ENCODE measurements at regions not wholly inside any gene's neighbourhood (a gene's known extent, or its start where the extent isn't known, plus 50 kb on each side); places are given as distances from the start of the nearest gene placed in this dataset.
"Not testable (repeated sequence)": the region's sequence is repeated elsewhere in the genome, so short reads cannot be mapped to it uniquely, and the experiment has no call there.

DNA sequence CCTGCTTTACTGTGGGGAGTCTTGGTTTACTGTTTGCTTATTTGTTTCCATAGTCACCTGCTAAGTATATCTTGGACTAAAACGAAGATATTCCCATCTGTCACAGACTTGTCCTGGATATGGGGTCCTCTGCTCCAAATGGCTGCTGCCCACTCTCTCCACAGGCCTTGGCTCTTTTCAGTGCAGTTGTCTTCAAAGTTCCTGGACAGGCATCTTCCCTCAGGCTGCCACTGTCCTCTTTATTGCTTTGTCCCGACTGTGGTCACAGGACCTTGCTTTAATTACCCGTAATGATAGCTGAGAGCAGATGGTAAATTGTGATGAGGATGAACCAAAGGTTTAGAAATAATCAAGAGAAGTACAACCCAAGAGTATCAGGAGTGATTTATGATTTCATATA is 713.9 kb upstream of the CCDC179 start:
- no peaks in the 10 kb centered on the region for H3K36me3 ChIP-seq (ENCODE audit: insufficient read depth)
- no peaks in the 10 kb centered on the region for H3K4me1 ChIP-seq (ENCODE audit: insufficient read depth)
- no peak for DNase-seq (ENCODE audit: extremely low spot score)
- no peak overlapping the region for H3K4me3 ChIP-seq (ENCODE audit: low read depth, low read length)
- 59% methylated on average over 3 of the region's 3 CpGs for WGBS
- no peak overlapping the region for H3K27ac ChIP-seq (ENCODE audit: low read depth)

DNA sequence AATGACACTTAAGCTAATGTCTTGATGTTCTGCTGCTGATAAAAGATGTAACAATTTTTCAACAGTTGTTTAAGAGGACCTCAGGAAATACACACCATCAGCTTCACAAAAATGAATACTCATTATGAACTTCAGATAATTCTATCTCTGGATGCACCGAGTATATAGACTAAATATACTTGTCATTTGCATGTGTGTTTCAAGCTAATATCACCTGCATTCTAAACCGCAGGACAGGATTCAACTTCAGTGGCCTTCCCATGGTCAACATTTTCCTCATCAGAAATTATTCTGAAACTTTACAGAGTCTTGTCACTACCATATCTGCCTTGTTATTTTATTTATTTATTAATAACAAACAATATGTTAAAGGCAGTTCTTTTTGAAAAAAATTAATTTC is 717.0 kb upstream of the CCDC179 start:
- H3K27ac ChIP-seq (ENCODE audit: low read depth) = no peak overlapping the region
- H3K4me1 ChIP-seq (ENCODE audit: insufficient read depth) = no peaks in the 10 kb centered on the region
- 92% methylated on average over 2 of the region's 2 CpGs for WGBS
- no peak overlapping the region for H3K4me3 ChIP-seq (ENCODE audit: low read depth, low read length)
- no peaks in the 10 kb centered on the region for H3K36me3 ChIP-seq (ENCODE audit: insufficient read depth)
- no peak for DNase-seq (ENCODE audit: extremely low spot score)

DNA sequence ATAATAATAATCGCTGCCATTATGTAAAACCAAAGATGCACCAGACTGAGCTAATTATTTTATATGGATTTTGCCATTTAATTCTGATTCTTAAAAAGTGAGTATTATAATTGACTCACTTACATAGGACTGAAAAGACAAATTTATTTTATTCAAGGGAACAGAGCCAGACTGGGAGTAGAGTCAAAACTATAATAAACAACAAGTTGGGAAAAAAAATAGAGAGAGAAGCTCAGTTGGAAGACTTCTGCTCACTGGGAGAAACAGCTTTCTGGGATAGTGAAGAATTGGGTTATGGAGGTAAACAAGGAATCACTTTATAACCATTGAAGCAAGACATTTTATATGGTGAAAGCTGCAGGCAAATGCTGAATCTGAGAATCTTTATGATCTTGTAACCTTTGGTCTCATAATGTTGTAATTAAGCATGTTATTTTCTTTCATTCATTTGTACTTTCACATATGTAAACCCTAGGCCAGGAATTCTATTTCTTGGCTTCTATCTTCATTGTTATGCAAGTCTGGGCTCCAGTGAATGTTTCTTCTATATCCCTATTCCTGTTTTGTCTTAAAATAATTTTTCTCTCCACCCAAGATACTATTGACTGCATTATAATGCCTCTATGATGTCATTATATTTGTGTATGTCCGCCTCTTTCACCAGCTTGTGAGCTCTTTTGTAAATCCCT is 725.3 kb upstream of the CCDC179 start:
- Histone ChIP-seq H3K4me1 (ENCODE audit: insufficient read depth) (no peaks in the 10 kb centered on the region), H3K4me3 (ENCODE audit: low read depth, low read length) (no peak overlapping the region), H3K27ac (ENCODE audit: low read depth) (no peak overlapping the region), H3K36me3 (ENCODE audit: insufficient read depth) (no peaks in the 10 kb centered on the region)
- 58% methylated on average over 2 of the region's 2 CpGs for WGBS
- DNase-seq (ENCODE audit: extremely low spot score) = no peak

DNA sequence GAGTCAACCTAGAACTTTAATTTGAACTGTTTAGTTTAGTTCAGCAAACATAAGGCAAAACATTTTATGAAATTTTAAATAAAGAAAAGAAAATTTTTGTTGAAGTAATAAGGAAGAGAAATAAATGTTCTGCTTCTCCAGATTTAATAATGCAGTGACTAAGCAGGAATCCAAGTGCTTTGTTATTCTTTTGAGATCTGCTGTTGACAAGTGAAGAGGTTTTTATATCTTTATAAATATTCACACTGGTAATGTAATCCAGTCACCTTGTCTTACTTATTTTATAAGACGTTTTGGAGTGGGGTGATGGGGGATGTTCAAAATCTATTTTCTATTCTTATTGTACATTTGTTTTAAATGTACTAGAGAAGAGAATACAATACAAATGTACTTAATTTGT is 725.9 kb upstream of the CCDC179 start:
- 10% methylated on average over 1 of the region's 1 CpG for WGBS
- no peak for DNase-seq (ENCODE audit: extremely low spot score)
- no peaks in the 10 kb centered on the region for H3K4me1 ChIP-seq (ENCODE audit: insufficient read depth)
- H3K36me3 ChIP-seq (ENCODE audit: insufficient read depth) = no peaks in the 10 kb centered on the region
- H3K27ac ChIP-seq (ENCODE audit: low read depth) = no peak overlapping the region
- H3K4me3 ChIP-seq (ENCODE audit: low read depth, low read length) = no peak overlapping the region

DNA sequence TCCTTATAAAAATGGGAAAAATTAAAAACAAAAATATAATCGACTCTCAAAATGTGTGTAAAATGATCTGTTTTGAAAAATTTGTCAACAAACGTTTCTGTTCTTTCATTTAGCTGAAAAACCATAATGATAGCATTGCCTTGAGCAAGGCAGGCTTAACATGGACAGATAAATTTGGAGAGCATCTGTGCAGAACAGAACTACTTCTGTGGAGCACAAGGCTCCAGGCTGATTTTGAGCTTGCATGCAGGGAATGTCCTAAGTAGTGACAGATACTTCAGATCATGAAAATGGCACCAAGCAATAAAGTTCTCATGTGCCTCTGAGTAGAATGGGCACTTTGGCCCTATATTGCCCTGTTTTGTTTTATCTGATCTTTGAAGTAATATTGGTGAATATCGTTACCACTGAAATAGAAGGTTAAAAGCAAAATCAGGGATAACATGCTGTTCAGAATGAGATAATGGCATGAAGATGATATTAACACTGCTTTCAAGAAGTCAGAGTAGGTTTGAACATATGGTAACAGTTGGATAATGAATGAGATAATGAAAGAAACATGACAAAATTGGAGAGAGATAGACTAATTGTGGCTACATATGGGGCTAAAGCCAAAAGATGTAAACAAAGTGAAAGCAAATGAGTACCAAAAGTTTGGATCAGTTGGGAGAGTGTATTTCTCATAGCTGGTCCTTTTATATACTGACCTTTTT is 730.5 kb upstream of the CCDC179 start:
- whole genome bisulfite sequencing = 67% methylated on average over 3 of the region's 3 CpGs
- Histone ChIP-seq H3K27ac (ENCODE audit: low read depth) (no peak overlapping the region), H3K36me3 (ENCODE audit: insufficient read depth) (no peaks in the 10 kb centered on the region), H3K4me3 (ENCODE audit: low read depth, low read length) (no peak overlapping the region), H3K4me1 (ENCODE audit: insufficient read depth) (no peaks in the 10 kb centered on the region)
- no peak for DNase-seq (ENCODE audit: extremely low spot score)

DNA sequence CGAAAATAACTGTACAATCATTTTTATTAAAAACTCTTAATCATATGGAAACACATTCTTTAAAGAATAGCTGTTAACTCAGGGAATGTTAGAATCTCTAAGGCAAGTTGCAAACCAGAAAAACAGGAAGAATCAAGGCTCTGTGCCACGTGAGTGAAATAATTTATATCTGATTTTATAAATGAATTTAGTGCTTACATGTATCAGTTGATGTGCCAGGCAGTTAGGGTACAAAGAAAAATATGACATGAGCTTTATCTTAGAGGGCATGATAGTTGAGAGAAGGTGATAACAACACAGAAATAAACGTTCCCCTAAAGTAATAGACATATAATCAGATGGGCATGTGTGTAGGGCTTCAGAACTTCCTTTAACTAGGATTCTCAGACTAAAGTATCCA is 734.5 kb upstream of the CCDC179 start:
- no peaks in the 10 kb centered on the region for H3K36me3 ChIP-seq (ENCODE audit: insufficient read depth)
- no peak for DNase-seq (ENCODE audit: extremely low spot score)
- H3K4me1 ChIP-seq (ENCODE audit: insufficient read depth) = no peaks in the 10 kb centered on the region
- H3K4me3 ChIP-seq (ENCODE audit: low read depth, low read length) = no peak overlapping the region
- H3K27ac ChIP-seq (ENCODE audit: low read depth) = no peak overlapping the region
- 31% methylated on average over 3 of the region's 3 CpGs for WGBS

DNA sequence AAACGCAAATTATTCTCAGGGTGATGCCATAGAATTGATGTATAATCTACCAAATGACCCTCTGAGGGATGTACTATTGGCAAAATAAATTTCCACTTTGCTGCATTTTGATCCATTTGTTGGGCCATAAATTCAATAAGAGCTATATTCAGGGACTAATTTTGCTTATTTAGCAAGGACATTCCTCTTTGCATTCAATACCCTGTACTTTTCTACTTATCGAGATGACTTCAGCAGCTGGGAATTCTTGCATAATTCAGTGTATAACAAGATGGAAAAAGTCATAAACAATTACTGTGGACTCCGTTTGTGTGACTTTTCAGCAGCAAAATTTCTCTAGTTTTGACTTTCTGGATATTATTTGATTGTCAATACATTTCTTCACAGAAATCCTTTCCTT is 744.7 kb upstream of the CCDC179 start:
- no peak overlapping the region for H3K4me3 ChIP-seq (ENCODE audit: low read depth, low read length)
- H3K4me1 ChIP-seq (ENCODE audit: insufficient read depth) = no peaks in the 10 kb centered on the region
- WGBS = 68% methylated on average over 3 of the region's 3 CpGs
- no peak for DNase-seq (ENCODE audit: extremely low spot score)
- no peak overlapping the region for H3K27ac ChIP-seq (ENCODE audit: low read depth)
- H3K36me3 ChIP-seq (ENCODE audit: insufficient read depth) = no peaks in the 10 kb centered on the region

DNA sequence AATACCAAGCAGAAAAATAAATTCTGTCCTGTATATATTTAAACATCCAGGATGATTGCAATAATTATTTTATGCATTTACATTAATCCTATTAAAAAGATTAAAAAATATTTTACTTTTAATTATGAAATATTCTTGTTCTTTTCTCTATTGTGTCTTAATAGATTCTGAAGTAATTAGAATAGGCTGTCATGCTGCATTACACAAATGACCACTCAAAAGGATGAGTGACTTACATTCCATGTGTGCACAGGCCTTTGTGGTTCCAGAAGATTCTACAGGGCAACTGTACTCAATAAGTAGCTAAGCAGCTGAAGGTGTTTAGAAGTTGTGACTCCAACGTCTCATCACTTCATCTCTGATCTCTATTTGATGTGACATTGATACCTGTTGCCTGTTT is 745.9 kb upstream of the CCDC179 start:
- H3K27ac ChIP-seq (ENCODE audit: low read depth) = no peak overlapping the region
- no peaks in the 10 kb centered on the region for H3K36me3 ChIP-seq (ENCODE audit: insufficient read depth)
- DNase-seq (ENCODE audit: extremely low spot score) = no peak
- H3K4me1 ChIP-seq (ENCODE audit: insufficient read depth) = no peaks in the 10 kb centered on the region
- 83% methylated on average over 1 of the region's 1 CpG for WGBS
- H3K4me3 ChIP-seq (ENCODE audit: low read depth, low read length) = no peak overlapping the region

DNA sequence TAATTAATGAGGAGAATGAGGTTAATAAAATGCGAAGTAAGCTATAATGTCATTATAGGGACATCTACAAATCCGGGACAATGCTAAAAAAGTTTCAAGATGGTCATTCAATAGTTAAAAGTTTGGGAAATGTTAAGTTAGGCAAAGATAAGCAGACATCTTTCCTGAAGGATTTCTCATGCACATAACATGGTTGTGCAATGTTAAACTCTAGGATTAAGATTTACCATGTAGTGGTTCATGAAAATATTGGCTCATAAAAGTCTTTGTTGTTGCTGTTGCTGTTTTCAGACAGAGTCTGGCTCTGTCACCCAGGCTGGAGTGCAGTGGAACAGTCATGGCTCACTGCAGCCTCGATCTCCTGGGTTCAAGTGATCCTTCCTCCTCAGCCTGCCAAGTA is 751.5 kb upstream of the CCDC179 start:
- Histone ChIP-seq H3K4me1 (ENCODE audit: insufficient read depth) (no peaks in the 10 kb centered on the region), H3K4me3 (ENCODE audit: low read depth, low read length) (no peak overlapping the region), H3K27ac (ENCODE audit: low read depth) (no peak overlapping the region), H3K36me3 (ENCODE audit: insufficient read depth) (no peaks in the 10 kb centered on the region)
- DNase-seq (ENCODE audit: extremely low spot score) = no peak
- 82% methylated on average over 3 of the region's 3 CpGs for WGBS

DNA sequence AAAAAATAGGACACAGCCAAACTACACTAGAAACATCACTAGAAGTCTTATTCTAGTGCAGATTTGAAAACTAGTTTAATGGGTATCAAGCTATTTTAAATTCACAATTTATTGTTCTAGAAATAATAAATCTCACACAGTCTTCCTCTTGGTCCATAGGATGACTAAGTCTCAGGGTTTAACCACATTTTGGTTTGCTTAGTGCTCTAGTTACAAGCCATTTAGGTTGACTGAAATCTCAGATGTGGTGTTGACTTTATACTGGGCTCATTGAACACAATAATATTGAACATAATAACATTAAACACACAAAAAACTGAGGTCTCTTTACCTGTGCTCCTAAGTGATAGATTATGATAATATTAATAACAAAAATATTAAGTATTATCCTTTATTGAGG is 760.3 kb upstream of the CCDC179 start:
- Histone ChIP-seq H3K4me3 (ENCODE audit: low read depth, low read length) (no peak overlapping the region), H3K4me1 (ENCODE audit: insufficient read depth) (no peaks in the 10 kb centered on the region), H3K27ac (ENCODE audit: low read depth) (no peak overlapping the region), H3K36me3 (ENCODE audit: insufficient read depth) (no peaks in the 10 kb centered on the region)
- DNase-seq (ENCODE audit: extremely low spot score) = no peak

DNA sequence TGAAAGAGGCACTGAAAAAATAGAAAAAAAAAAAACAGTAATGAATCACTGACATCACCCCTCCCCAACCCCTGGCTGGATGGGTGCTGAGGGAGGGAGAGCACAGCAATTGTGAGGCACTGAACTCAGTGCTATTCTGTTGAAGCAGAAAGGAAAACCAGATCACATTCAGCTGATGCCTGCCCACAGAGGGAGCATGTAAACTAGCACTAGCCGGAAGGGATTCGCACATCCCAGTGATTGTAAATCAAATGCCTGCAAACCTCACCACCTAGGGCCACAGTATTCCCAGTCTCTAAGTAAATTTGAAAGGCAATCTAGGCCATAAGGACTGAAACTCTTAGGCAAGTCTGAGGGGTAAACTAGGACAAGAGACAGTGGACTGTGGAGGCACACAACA is 772.0 kb upstream of the CCDC179 start:
- 63% methylated on average over 2 of the region's 2 CpGs for WGBS
- Histone ChIP-seq H3K36me3 (ENCODE audit: insufficient read depth) (no peaks in the 10 kb centered on the region), H3K27ac (ENCODE audit: low read depth) (no peak overlapping the region), H3K4me1 (ENCODE audit: insufficient read depth) (no peaks in the 10 kb centered on the region), H3K4me3 (ENCODE audit: low read depth, low read length) (no peak overlapping the region)
- DNase-seq (ENCODE audit: extremely low spot score) = no peak

DNA sequence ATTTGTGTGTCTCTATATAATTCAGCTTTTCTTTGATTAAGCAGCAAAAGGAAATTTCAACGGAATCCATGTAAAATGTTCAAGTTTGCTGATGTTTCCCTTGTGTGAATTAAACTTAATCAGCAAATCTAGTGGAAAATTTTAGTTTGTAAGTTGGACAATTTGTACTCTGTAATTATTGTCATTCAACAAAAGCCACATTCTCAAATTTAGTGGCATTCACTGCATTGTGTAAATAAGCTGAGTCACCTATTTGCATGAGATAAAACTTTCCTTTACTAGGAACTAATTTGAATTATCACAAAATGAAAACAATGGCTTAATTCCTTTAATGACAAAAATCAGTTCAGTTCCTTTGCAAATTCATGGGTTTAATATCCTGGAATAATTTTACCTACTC is 784.2 kb upstream of the CCDC179 start:
- H3K4me1 ChIP-seq (ENCODE audit: insufficient read depth) = no peaks in the 10 kb centered on the region
- no peak overlapping the region for H3K4me3 ChIP-seq (ENCODE audit: low read depth, low read length)
- no peak overlapping the region for H3K27ac ChIP-seq (ENCODE audit: low read depth)
- WGBS = 92% methylated on average over 1 of the region's 1 CpG
- no peak for DNase-seq (ENCODE audit: extremely low spot score)
- no peaks in the 10 kb centered on the region for H3K36me3 ChIP-seq (ENCODE audit: insufficient read depth)

DNA sequence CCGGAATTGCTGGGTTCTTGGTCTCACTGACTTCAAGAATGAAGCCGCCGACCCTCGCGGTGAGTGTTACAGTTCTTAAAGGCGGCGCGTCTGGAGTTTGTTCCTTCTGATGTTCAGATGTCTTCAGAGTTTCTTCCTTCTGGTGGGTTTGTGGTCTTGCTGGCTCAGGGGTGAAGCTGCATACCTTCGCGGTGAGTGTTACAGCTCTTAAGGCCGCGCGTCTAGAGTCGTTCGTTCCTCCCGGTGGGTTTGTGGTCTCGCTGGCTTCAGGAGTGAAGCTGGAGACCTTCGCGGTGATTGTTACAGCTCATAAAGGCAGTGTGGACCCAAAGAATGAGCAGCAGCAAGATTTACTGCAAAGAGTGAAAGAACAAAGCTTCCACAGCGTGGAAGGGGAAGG is 792.1 kb upstream of the CCDC179 start:
- 95% methylated on average over 20 of the region's 20 CpGs for WGBS
- not testable (repeated sequence) for H3K36me3 ChIP-seq (ENCODE audit: insufficient read depth); H3K27ac ChIP-seq (ENCODE audit: low read depth); H3K4me3 ChIP-seq (ENCODE audit: low read depth, low read length); H3K4me1 ChIP-seq (ENCODE audit: insufficient read depth); DNase-seq (ENCODE audit: extremely low spot score)

DNA sequence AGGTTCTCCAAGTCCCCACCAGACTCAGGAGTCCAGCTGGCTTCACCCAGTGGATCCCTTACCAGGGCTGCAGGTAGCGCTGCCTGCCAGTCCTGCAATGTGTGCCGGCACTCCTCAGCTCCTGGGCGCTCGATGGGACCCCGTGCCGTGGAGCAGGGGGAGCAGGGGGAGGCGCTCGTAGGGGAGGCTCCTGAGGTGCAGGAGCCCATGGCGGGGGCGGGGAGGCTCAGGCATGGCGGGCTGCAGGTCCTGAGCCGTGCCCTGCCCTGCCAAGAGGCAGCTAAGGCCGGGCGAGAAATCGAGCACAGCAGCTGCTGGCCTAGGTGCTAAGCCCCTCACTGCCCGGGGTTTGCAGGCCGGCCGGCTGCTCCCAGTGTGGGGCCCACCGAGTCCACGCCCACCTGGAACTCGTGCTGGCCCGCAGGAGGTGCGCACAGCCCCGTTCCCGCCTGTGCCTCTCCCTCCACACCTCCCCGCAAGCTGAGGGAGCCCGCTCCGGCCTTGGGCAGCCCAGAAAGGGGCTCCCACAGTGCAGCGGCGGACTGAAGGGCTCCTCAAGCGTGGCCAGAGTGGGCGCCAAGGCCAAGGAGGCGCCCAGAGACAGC is 792.9 kb upstream of the CCDC179 start:
- Histone ChIP-seq H3K36me3 (ENCODE audit: insufficient read depth) (no peaks in the 10 kb centered on the region), H3K4me1 (ENCODE audit: insufficient read depth) (no peaks in the 10 kb centered on the region), H3K27ac (ENCODE audit: low read depth) (no peak overlapping the region), H3K4me3 (ENCODE audit: low read depth, low read length) (no peak overlapping the region)
- WGBS = 97% methylated on average over 33 of the region's 33 CpGs
- DNase-seq (ENCODE audit: extremely low spot score) = no peak
